Fibroblast of villous mesenchyme (primary cell): ENCODE measurements at regions not wholly inside any gene's neighbourhood (a gene's known extent, or its start where the extent isn't known, plus 50 kb on each side); places are given as distances from the start of the nearest gene placed in this dataset.
"Not testable (repeated sequence)": the region's sequence is repeated elsewhere in the genome, so short reads cannot be mapped to it uniquely, and the experiment has no call there.

Experiments used
- DNase-seq: peaks from one replicate; pipeline ENCODE4 v3.0.0-alpha.2; 2010; ENCODE audit warnings: low read depth
- H3K4me3 ChIP-seq: 2 replicates; pipeline ENCODE4 v1.5.1; 2011; ENCODE audit warnings: low read depth, mild to moderate bottlenecking, low read length
- CTCF ChIP-seq: IDR thresholded peaks from 2 replicates; pipeline ENCODE4 v1.5.1; 2012; ENCODE audit warnings: low read depth, mild to moderate bottlenecking, low read length; ENCODE audit not compliant: insufficient read depth

- peak; percentile 3 for DNase-seq
- H3K4me3 ChIP-seq: no peak overlapping the region
- TF ChIP-seq CTCF: peak; percentile 25
Observed at GRCh38 chr10:111323389-111323966, 246.6 kb downstream of the ADRA2A start.

- H3K4me3 ChIP-seq, DNase-seq: not testable (repeated sequence)
Observed at GRCh38 chr10:111332174-111332573, 255.3 kb downstream of the ADRA2A start.

- no peak for TF ChIP-seq CTCF
- DNase-seq: no peak
- H3K4me3 ChIP-seq: no peak overlapping the region
Observed at GRCh38 chr10:111335826-111336225, 259.0 kb downstream of the ADRA2A start.

- H3K4me3 ChIP-seq: no peak overlapping the region
- DNase-seq: no peak
- no peak for TF ChIP-seq CTCF
Observed at GRCh38 chr10:111338035-111338434, 261.2 kb downstream of the ADRA2A start.

- no peak overlapping the region for H3K4me3 ChIP-seq
- no peak for DNase-seq
- no peak for TF ChIP-seq CTCF
Observed at GRCh38 chr10:111338805-111339204, 262.0 kb downstream of the ADRA2A start.

GRCh38 chr10:111344804-111345203, 268.0 kb downstream of the ADRA2A start:
- H3K4me3 ChIP-seq: no peak overlapping the region
- TF ChIP-seq CTCF: no peak
- no peak for DNase-seq

- no peak overlapping the region for H3K4me3 ChIP-seq
- no peak for TF ChIP-seq CTCF
- DNase-seq: no peak
Observed at GRCh38 chr10:111347386-111348013, 270.7 kb downstream of the ADRA2A start.
